NCI-H748 treated with DMSO at 0.1 percent for 48 hours (cell line): ENCODE measurements at regions not wholly inside any gene's neighbourhood (a gene's known extent, or its start where the extent isn't known, plus 50 kb on each side); places are given as distances from the start of the nearest gene placed in this dataset.

Experiments used
- DNase-seq: peaks from one replicate; lab custom pipeline; 2025; lab: John Stamatoyannopoulos, UW

- no peak for DNase-seq
Measured at GRCh38 chr15:79185199-79185598, 94.6 kb upstream of the RASGRF1 start.

DNA sequence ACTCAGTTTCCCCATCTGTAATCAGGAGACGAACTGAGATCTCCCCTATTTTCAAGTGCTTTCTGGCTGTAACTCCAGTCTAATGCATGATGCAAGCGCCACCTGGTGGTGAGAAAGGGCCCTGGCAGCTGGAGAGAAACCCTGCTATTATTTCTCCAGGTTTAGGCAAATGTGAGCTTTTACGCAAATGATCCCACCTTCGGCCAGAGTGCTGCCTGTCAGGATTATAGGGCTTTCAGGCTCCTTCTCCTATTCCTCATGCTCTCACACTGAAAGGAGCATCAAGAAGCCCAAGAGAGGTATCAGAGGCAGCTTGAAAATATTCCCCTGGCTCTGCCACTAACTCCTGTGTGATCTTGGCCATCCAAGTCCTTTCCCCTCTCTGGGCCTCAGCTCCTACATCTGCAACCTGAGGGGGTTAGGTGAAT lies 93.9 kb upstream of the RASGRF1 start:
- peak; percentile 41 for DNase-seq

DNA sequence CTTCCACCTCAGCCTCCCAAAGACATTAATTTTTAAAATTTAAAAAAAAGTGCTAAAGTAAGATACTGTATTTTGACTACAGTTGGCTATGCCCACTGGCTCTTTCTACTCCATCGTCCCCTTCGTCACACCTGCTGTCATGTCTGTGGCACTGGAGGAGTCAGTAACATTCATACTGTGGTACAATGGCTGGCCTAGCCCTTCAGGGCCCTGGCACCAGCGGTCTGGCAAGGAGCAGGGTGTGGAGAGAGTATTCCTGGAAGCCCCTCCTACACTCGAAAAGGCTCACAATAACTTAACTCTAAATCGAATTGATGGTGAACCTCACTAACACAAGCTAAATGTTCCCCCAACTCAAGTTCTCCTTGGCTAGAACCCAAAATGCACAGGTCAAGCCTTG lies 89.7 kb upstream of the RASGRF1 start:
- DNase-seq: no peak

- no peak for DNase-seq
Measured at GRCh38 chr15:79179597-79179996, 89.0 kb upstream of the RASGRF1 start.

DNA sequence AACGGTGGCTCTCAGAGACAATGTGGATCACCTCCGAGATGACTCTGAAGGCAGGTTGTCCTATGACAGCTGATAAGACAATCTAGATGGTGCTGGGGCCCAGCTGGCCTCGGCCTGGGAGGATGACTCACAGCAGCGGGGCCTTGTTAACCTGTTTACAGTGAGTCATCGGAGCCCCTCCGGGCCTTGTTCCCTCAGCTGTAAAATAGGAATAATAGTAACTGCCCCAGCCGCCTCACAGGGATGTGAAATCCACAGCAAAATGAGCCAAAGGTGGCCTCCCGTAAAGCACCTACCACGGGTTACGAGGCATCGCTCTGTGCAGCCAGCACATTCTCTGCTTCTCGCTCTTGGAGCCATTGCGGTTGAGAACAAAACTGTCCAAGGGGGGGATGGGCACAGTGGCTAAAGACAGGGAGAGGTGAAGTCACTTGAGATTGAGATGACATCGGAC lies 88.6 kb upstream of the RASGRF1 start:
- DNase-seq: no peak

DNA sequence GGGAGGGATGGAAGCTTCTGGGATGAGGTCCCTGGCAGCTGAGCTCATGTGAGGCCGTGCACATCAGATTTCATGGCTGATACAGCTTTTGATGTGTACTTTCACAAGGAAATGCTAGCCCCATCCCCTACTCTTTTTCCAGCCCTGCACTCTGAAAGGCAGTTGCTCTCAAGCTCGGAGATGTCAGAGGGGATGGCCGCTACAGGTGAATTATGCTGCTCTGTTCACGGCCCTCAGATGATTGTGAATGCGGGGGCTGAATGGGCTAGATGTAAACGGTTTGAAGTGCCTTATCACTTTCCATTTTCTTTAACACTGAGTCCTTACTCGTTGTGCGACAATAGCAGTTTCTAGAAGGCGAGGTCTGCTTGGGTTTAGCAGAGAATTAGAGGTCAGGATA lies 88.0 kb upstream of the RASGRF1 start:
- DNase-seq: no peak

- no peak for DNase-seq
Measured at GRCh38 chr15:79176151-79176550, 85.6 kb upstream of the RASGRF1 start.

DNA sequence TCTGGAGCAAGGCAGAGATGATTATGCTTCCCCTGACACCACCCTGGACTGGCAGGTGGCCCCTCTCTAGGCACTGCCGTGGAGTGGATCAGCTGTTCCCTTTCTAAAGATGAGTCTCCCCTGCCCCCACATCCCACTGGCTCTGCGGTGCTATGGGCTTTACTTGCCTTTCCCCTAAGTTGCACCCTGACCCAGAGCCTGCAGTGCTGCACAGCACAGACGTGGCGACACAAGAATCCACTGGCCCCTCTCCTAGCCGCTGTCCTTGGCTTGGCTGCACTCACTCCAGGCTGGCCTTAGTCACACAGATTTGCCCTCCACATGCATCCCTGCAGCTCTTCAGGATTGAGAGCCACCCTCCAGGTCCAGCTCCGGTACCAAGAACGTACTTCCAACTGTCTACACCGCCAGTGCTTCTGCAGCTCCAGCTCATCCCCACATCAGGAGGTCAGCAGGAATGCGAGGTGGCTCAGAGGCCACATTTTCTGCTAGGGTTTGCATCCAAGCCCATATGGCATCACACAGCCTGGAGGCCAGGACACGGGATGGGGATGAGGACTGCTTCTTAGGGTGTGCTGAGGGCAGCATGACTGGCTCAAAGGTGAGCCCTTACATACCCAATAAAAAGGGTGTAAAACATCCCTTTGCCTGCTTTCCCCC lies 82.4 kb upstream of the RASGRF1 start:
- no peak for DNase-seq

GRCh38 chr15:79172032-79172481 lies 81.5 kb upstream of the RASGRF1 start:
- no peak for DNase-seq

DNA sequence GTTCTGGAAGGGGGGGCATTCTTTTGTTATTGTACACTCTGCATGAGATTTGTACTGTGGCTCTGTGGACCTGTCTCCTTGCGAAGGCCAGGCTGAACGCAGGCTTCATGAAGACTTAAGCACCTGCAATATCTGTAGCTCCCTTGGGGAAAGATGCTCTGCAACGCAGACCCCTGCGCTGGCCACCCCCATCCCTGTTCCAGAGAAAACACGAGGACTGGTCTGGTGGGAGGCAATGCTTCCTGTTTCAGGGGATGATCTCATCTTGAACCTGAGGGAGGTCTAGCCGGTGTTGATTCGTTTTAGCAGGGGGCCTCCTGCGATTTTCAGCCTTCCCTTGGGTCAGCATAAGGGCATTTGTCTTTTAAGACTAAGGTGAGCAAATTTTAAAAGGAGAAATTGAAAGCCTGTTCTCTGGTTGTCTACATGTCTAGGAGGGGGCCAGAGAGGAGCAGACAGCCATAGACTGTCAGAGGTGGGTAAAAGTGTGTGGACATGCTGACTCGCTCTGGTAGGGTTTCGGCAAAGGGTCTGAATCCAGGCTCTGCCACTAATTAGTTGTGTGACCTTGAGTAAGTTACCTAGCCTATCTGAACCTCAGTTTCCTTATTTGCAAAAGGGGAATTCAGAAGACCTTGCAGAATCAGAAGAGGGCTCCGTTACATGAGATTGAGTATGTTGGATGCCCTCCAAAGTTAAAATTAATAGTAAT lies 80.9 kb upstream of the RASGRF1 start:
- DNase-seq: no peak

- DNase-seq: no peak
Measured at GRCh38 chr15:79170256-79170664, 79.7 kb upstream of the RASGRF1 start.

DNA sequence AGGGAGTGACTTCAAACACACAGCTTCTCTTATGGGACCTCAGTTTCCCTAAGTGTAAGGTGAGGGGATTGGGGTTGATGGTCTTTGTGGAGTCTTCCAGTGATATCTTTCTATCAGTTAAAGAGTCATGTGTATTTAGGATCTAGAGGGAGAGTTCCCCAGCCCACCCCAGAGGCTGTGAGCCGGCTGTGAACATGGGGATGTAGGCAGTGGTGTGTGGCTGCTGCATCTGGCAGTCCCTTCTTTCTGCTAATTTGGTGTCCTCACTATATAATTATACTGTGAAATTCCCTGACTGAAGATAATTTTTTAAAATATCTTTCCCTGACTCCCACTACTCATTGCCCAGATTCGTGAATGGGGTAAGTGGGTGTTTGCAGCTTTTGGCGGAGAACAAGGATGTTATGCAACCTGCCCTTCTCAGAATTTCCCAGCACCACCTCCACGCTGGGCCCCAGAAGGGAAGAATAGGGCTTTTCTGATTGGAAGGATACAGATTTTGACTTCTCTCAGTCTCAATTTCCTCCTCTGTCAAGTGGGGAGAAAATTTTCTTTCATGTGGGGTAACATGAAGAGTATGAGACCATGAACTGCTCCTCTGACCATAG lies 79.0 kb upstream of the RASGRF1 start:
- DNase-seq: no peak

DNA sequence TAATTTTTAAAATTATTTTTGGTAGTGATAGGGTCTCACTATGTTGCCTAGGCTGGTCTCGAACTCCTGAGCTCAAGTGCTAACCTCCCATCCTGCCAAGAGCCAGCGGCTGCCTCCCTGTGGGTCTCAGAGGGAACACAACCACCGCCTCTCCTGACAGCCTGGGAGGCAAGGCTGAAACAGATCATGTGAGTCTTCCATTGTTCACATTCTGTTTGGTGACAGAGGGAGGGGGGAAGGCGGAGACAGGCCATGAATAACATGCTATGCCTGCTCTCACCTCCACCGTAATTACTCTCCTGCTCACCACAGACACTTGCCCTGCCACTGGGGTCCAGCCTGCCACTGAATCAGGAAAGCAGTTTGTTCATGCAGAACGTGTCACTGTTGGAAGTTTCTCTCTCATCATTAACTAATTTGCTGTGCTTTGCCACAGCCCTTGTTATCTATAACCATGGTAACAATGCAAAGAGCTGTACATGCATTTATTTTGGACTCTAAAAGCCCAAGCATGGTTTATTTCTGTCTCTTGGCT lies 78.4 kb upstream of the RASGRF1 start:
- peak; percentile 33 for DNase-seq

- DNase-seq: no peak
Measured at GRCh38 chr15:79167776-79168175, 77.2 kb upstream of the RASGRF1 start.

DNA sequence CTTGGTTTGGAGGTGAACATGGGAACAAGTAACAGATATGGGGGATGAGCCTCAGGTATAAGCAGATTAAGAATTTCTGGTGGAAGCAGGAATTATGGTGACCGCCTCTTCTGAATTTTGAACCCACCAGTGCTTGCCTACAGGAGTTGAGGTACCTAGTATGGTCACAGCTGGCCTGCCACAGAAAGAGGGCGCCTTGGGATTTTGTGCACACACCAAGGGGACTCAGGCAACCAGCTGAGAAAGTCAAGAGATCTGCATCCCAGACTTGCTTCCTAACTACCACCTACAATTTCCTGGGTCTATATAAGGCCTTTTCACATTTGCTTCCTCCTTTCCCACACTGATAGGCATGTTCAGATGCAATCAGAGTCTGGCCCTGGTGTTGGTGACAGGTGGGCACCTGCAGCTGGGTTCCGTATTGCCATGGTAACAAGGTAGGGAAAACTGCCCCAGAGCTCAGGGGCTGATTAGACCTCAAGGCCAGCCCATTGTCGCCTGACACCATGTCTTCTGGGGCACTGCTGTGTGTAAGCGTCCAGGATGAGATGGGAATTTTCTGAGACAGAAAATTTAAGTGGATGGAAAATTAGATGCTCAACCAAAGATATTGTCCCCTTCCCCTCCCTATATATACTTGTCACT lies 75.9 kb upstream of the RASGRF1 start:
- DNase-seq: no peak

GRCh38 chr15:79164465-79164864 lies 73.9 kb upstream of the RASGRF1 start:
- no peak for DNase-seq

DNA sequence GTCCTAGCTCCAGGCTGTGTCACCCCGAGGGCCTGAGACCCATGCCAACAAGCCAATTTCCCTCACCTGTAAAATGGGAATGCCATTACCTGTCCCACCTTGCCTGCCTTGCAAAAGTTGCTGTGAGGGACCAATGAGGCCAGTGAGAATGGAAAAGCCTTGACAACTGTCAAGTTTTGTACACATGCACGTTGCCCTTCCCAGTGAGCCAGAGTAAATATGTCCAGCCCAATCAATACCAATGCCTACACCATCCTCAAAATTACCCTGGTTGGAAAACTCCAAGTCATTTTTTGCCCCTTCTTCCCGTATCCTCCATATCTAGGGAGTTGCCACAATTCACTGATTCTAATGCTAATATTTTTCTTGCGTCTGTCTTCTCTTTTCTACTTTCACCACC lies 73.5 kb upstream of the RASGRF1 start:
- no peak for DNase-seq

- no peak for DNase-seq
Measured at GRCh38 chr15:79163395-79163794, 72.8 kb upstream of the RASGRF1 start.

GRCh38 chr15:79161837-79162508 lies 71.4 kb upstream of the RASGRF1 start:
- DNase-seq: no peak

DNA sequence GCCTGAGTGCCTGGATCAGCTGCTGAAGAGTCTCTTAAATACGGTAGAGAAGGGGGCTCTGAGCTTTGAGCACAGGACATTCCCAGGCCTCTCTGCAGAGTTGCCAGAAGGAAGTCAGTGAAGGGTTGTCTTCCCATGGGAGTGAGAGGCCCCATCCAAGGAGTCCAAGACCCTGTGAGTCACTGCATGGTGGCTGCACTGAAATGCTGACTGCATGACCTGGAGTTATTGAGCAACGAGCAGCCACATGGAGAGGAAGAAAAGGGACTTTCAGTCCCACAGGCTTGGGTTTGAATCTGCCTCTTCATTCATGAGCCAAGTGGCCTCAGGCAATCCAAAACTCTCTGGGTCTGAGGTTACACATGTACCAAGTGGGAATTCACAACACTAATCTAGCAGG lies 69.6 kb upstream of the RASGRF1 start:
- DNase-seq: no peak

GRCh38 chr15:79157631-79158592 lies 67.3 kb upstream of the RASGRF1 start:
- no peak for DNase-seq
